HepG2 (cell line): ENCODE measurements at regions not wholly inside any gene's neighbourhood (a gene's known extent, or its start where the extent isn't known, plus 50 kb on each side); places are given as distances from the start of the nearest gene placed in this dataset.

Experiments used
- CTCF ChIP-seq: sonication (generic); formaldehyde crosslinking; IDR thresholded peaks from 2 replicates; pipeline ENCODE4 v1.5.0; 2020; ENCODE audit warnings: mild to moderate bottlenecking, missing genetic modification reagents, moderate library complexity
- EP300 ChIP-seq, 3 experiments: sonication (generic) in 1 of 3; formaldehyde crosslinking in 1 of 3; IDR thresholded peaks; 2 replicates each; pipeline versions ENCODE4 v1.5.1 to v1.6.1; 2011 to 2020; ENCODE audit warnings: low read depth in 2 of 3, low read length in 2 of 3, borderline replicate concordance in 1 of 3, improper control_type of control experiment in 1 of 3, mild to moderate bottlenecking in 1 of 3, missing genetic modification reagents in 1 of 3, moderate library complexity in 1 of 3
- FOXP1 ChIP-seq, 2 experiments: fragments of 450-650 bp in 1 of 2; IDR thresholded peaks; 2 replicates each; pipeline ENCODE4 v1.6.1; 2017 to 2018; ENCODE audit warnings: antibody characterized with exemption in 1 of 2
- POLR2A ChIP-seq, 2 experiments: IDR thresholded peaks; 2 replicates each; pipeline ENCODE4 v1.6.1; 2011; ENCODE audit warnings: low read depth in 2 of 2, low read length in 2 of 2, mild to moderate bottlenecking in 1 of 2, moderate library complexity in 1 of 2; ENCODE audit not compliant: insufficient read depth in 1 of 2

- no peak for TF ChIP-seq POLR2A (IDR thresholded peaks at IDR 0.05; ENCODE audit: insufficient read depth in 1 of 2, low read depth in 2 of 2, low read length in 2 of 2)
- TF ChIP-seq EP300 (IDR thresholded peaks at IDR 0.05; ENCODE audit: low read depth in 2 of 2, low read length in 2 of 2): no peak
- no peak for TF ChIP-seq EP300 (CRISPR knock-in tag; IDR thresholded peaks at IDR 0.05; ENCODE audit: borderline replicate concordance)
- TF ChIP-seq FOXP1 (IDR thresholded peaks at IDR 0.05): no peak
- no peak for TF ChIP-seq FOXP1 (CRISPR knock-in tag; IDR thresholded peaks at IDR 0.05)
- TF ChIP-seq CTCF (CRISPR knock-in tag): no peak
Observed at GRCh38 chr5:4191041-4191440, 595.4 kb downstream of the IRX1 start.
